ENCODE measurements at regions not wholly inside any gene's neighbourhood (a gene's known extent, or its start where the extent isn't known, plus 50 kb on each side); places are given as distances from the start of the nearest gene placed in this dataset.

GRCh38 chr3:59321881-59322540 is 272.2 kb upstream of the CFAP20DC start:
- FAIRE-seq = no peak

GRCh38 chr3:59320080-59320479 is 270.3 kb upstream of the CFAP20DC start:
- FAIRE-seq = no peak

GRCh38 chr3:59319442-59319841 is 269.6 kb upstream of the CFAP20DC start:
- no peak for FAIRE-seq

GRCh38 chr3:59318881-59319280 is 269.1 kb upstream of the CFAP20DC start:
- no peak for FAIRE-seq

GRCh38 chr3:59317386-59317785 is 267.6 kb upstream of the CFAP20DC start:
- no peak for FAIRE-seq

GRCh38 chr3:59316688-59317275 is 267.0 kb upstream of the CFAP20DC start:
- FAIRE-seq = no peak

GRCh38 chr3:59313365-59313764 is 263.5 kb upstream of the CFAP20DC start:
- FAIRE-seq = no peak

GRCh38 chr3:59311231-59311630 is 261.4 kb upstream of the CFAP20DC start:
- FAIRE-seq = no peak

- no peak for FAIRE-seq
Measured at GRCh38 chr3:59310736-59311135, 260.9 kb upstream of the CFAP20DC start.

GRCh38 chr3:59308684-59309083 is 258.9 kb upstream of the CFAP20DC start:
- no peak for FAIRE-seq

- FAIRE-seq = no peak
Measured at GRCh38 chr3:59308001-59308400, 258.2 kb upstream of the CFAP20DC start.

- FAIRE-seq = no peak
Measured at GRCh38 chr3:59306436-59306835, 256.6 kb upstream of the CFAP20DC start.

GRCh38 chr3:59304296-59304695 is 254.5 kb upstream of the CFAP20DC start:
- FAIRE-seq = no peak

GRCh38 chr3:59303452-59303851 is 253.6 kb upstream of the CFAP20DC start:
- no peak for FAIRE-seq

GRCh38 chr3:59302442-59302841 is 252.6 kb upstream of the CFAP20DC start:
- FAIRE-seq = no peak

GRCh38 chr3:59300733-59301132 is 250.9 kb upstream of the CFAP20DC start:
- FAIRE-seq = no peak

GRCh38 chr3:59299561-59299960 is 249.7 kb upstream of the CFAP20DC start:
- no peak for FAIRE-seq

- FAIRE-seq = no peak
Measured at GRCh38 chr3:59290358-59290757, 240.5 kb upstream of the CFAP20DC start.

- no peak for FAIRE-seq
Measured at GRCh38 chr3:59289831-59290230, 240.0 kb upstream of the CFAP20DC start.

- FAIRE-seq = no peak
Measured at GRCh38 chr3:59288951-59289350, 239.1 kb upstream of the CFAP20DC start.

- no peak for FAIRE-seq
Measured at GRCh38 chr3:59286791-59287531, 237.1 kb upstream of the CFAP20DC start.

- no peak for FAIRE-seq
Measured at GRCh38 chr3:59285560-59285959, 235.7 kb upstream of the CFAP20DC start.

- no peak for FAIRE-seq
Measured at GRCh38 chr3:59284926-59285325, 235.1 kb upstream of the CFAP20DC start.

- no peak for FAIRE-seq
Measured at GRCh38 chr3:59280113-59280512, 230.3 kb upstream of the CFAP20DC start.
